ENCODE measurements at regions not wholly inside any gene's neighbourhood (a gene's known extent, or its start where the extent isn't known, plus 50 kb on each side); places are given as distances from the start of the nearest gene placed in this dataset.
A peak's percentile ranks its signal among the peaks of the same experiment; 100 is the strongest.

- no peaks in the 10 kb centered on the region for H3K9me3 Mint-ChIP-seq
- H3K4me1 Mint-ChIP-seq: no peaks in the 10 kb centered on the region
- ATAC-seq (no peak), DNase-seq (no peak)
- H3K27me3 Mint-ChIP-seq: peaks cover 14% of the 10 kb centered on the region
- H3K36me3 Mint-ChIP-seq (ENCODE audit: low read depth): no peaks in the 10 kb centered on the region
- H3K4me3 Mint-ChIP-seq: no peak overlapping the region
- no peak overlapping the region for H3K27ac Mint-ChIP-seq
Measured at GRCh38 chr20:56945901-56946300, 316.8 kb downstream of the TFAP2C start.

- Mint-ChIP-seq H3K27ac (no peak overlapping the region), H3K4me3 (no peak overlapping the region), H3K9me3 (no peaks in the 10 kb centered on the region), H3K27me3 (peaks cover 14% of the 10 kb centered on the region), H3K4me1 (no peaks in the 10 kb centered on the region), H3K36me3 (ENCODE audit: low read depth) (no peaks in the 10 kb centered on the region)
- no peak for ATAC-seq
- DNase-seq: no peak
Measured at GRCh38 chr20:56949318-56949717, 317.1 kb downstream of the BMP7 start.

DNA sequence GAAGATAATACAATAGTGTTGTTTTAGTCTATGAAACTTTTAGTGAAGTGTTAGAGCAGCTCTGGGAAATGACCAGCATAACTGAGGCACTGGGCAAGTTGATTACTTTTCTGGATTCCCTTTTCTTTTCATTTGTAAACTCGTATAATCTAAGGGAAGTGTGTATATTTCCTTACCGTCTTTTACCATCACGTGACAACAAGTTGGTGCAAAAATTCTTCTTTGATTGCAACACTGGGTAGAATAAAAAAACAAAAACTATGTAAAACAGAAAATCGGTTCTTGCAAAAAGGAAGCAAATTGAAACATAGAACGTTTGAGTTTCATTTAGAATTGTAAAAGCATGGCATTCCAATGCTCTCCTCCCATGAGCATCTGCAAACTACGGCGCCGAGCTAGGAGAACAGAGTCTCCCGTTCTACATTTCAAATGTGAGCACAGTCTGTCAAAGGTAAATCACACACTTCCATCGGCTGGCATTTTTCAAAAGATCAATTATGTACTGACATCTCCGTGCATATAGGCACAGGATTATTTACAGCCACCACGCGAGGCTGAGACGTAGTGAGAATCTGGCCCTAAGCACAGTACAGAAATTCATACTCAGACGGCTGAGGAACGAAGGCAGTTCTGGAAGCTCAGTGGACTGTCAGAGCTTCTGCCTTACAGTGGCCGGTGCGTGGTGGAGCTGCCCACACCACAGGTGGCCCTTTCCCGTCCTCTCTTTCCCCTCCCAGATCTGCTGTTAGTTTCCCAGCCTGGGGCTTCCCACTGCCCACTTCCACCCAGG lies 314.0 kb downstream of the BMP7 start:
- Mint-ChIP-seq H3K4me3 (no peak overlapping the region), H3K9me3 (no peaks in the 10 kb centered on the region), H3K27ac (no peak overlapping the region), H3K36me3 (ENCODE audit: low read depth) (no peaks in the 10 kb centered on the region), H3K27me3 (peaks cover 13% of the 10 kb centered on the region), H3K4me1 (no peaks in the 10 kb centered on the region)
- no peak for ATAC-seq
- no peak for DNase-seq

- peaks cover 16% of the 10 kb centered on the region for H3K27me3 Mint-ChIP-seq
- H3K9me3 Mint-ChIP-seq: no peaks in the 10 kb centered on the region
- no peak for DNase-seq
- H3K4me3 Mint-ChIP-seq: no peak overlapping the region
- no peaks in the 10 kb centered on the region for H3K36me3 Mint-ChIP-seq (ENCODE audit: low read depth)
- no peak overlapping the region for H3K27ac Mint-ChIP-seq
- no peaks in the 10 kb centered on the region for H3K4me1 Mint-ChIP-seq
- ATAC-seq: no peak
Measured at GRCh38 chr20:56953048-56953586, 313.3 kb downstream of the BMP7 start.

DNA sequence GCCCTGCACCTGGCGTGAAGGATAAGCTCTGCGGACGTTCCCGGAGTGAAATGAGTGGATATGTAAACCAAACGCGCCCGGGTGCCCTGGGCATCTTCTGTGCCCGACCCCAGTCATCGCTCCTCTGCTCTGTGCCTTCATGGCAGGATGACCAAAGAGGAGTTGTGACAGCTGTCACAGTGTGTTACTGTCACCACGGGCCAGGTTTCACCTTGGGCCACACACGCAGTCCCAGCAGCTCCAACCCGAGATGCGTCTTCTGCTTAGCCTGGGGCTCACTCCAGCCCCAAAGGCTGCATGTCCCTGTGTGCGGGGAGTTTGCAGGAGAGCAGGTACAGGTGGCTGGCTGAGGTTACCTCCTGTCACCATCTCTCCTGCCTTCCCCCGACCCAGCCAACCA lies 311.6 kb downstream of the BMP7 start:
- Mint-ChIP-seq H3K36me3 (ENCODE audit: low read depth) (no peaks in the 10 kb centered on the region), H3K4me3 (no peak overlapping the region), H3K9me3 (no peaks in the 10 kb centered on the region), H3K4me1 (no peaks in the 10 kb centered on the region), H3K27ac (no peak overlapping the region), H3K27me3 (peaks cover 23% of the 10 kb centered on the region)
- no peak for DNase-seq
- ATAC-seq: no peak

DNA sequence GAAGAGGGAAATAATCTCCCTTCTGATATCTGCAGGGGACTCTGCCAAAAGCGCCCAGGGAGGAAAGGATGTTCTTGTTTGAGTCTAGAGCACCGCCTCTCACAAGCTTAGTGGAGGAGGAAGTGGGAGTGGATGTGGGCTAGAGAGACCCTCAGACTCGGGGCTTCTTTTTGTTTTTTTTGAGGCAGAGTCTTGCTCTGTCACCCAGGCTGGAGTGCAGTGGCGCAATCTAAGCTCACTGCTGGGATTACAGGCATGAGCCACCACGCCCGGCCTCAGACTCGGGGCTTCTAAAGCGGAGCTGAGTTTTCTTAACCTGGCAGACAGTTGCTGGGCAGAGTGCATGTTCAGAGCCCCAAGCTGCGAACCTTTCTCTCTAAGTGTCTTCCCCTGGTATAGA lies 310.8 kb downstream of the BMP7 start:
- Mint-ChIP-seq H3K27me3 (peaks cover 17% of the 10 kb centered on the region), H3K9me3 (no peaks in the 10 kb centered on the region), H3K4me1 (no peaks in the 10 kb centered on the region), H3K27ac (no peak overlapping the region), H3K36me3 (ENCODE audit: low read depth) (no peaks in the 10 kb centered on the region), H3K4me3 (no peak overlapping the region)
- ATAC-seq (no peak), DNase-seq (no peak)

DNA sequence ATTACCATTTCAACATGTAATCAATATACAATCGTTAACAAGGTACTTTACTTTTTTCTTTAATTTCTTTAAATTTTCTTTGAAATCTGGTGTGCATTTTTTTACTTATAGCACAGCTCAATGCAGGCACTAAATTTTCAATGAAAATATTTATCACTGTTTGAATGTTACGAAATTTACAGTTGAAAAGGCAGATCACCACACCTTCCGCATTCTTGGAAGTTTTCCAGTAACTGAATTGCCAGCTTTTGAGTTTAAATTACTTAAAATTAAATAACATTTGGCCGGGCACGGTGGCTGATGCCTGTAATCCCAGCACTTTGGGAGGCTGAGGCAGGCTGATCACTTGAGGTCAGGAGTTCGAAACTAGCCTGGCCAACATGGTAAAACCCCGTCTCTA lies 309.9 kb downstream of the BMP7 start:
- DNase-seq (no peak), ATAC-seq (no peak)
- Mint-ChIP-seq H3K27ac (no peak overlapping the region), H3K4me3 (no peak overlapping the region), H3K9me3 (no peaks in the 10 kb centered on the region), H3K4me1 (no peaks in the 10 kb centered on the region), H3K27me3 (peaks cover 17% of the 10 kb centered on the region), H3K36me3 (ENCODE audit: low read depth) (no peaks in the 10 kb centered on the region)

DNA sequence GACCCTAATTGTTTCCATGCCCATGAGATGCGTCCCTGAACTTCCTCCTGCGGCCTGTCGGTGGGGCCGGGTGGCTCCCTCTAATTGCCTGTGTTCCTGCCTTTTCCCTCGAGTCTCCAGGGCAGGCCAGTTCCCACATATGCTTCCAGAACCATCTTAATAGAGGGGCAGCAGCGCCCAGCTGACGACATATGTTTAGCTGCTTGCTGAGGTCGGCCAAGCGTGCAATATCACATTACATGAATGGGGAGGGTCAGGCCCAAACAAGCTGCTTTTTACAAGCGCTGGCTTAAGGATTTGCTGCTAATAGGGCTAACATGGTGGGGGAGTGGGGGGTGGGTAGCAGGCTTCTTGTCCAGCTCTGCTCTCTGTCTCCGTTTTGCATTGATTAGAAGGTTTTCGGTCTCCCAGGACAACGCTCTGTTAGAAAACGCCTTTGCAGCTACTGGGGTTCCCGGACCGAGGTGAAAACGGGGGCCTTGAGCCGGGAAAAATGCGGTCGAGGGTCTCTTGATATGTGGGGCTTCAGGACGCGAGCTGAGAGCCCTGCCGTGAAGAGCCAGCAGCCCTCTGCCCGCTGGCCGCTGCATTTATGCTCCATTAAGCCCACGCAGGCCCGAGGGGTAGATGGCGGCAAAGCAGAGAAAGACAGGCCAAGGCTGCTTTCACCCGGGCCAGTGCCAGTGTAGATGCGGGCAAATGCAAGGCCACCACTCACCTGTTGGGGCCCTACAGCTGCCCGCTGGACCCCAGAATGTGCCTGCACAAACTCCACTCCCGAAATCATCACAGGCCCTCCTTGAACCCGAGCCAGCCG lies 308.5 kb downstream of the BMP7 start:
- no peak overlapping the region for H3K4me3 Mint-ChIP-seq
- no peak for ATAC-seq
- H3K27me3 Mint-ChIP-seq: peaks cover 17% of the 10 kb centered on the region
- no peak overlapping the region for H3K27ac Mint-ChIP-seq
- no peaks in the 10 kb centered on the region for H3K9me3 Mint-ChIP-seq
- no peaks in the 10 kb centered on the region for H3K4me1 Mint-ChIP-seq
- H3K36me3 Mint-ChIP-seq (ENCODE audit: low read depth): no peaks in the 10 kb centered on the region
- DNase-seq: no peak

DNA sequence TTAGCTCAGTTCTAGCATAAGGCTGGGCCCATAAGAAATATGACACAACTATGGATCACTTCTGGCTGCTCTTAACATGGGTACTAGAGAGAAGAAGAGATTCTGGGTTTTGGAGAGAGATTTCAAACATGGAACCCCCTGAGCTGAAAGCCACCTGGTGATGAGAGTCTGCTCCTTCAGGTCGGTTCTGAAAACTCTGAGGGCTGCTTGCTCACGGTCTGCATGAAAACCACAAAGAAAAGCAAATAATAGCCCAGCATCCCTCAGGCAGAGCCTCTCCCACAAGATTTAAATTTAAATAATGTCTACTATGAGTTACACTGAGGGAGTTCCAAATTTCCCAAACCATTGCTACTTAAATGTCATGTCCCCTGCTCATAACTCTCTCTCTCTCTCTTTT lies 301.5 kb downstream of the BMP7 start:
- no peak for ATAC-seq
- Mint-ChIP-seq H3K27ac (no peak overlapping the region), H3K9me3 (no peaks in the 10 kb centered on the region), H3K4me3 (no peak overlapping the region), H3K27me3 (no peaks in the 10 kb centered on the region), H3K36me3 (ENCODE audit: low read depth) (no peaks in the 10 kb centered on the region), H3K4me1 (no peaks in the 10 kb centered on the region)
- no peak for DNase-seq

- DNase-seq (no peak), ATAC-seq (no peak)
- peaks cover 8% of the 10 kb centered on the region for H3K27me3 Mint-ChIP-seq
- no peak overlapping the region for H3K27ac Mint-ChIP-seq
- no peak overlapping the region for H3K4me3 Mint-ChIP-seq
- H3K4me1 Mint-ChIP-seq: no peaks in the 10 kb centered on the region
- H3K9me3 Mint-ChIP-seq: no peaks in the 10 kb centered on the region
- no peaks in the 10 kb centered on the region for H3K36me3 Mint-ChIP-seq (ENCODE audit: low read depth)
Measured at GRCh38 chr20:56967916-56968315, 298.5 kb downstream of the BMP7 start.

GRCh38 chr20:56968376-56969048 lies 297.9 kb downstream of the BMP7 start:
- Mint-ChIP-seq H3K27me3 (peaks cover 14% of the 10 kb centered on the region), H3K36me3 (ENCODE audit: low read depth) (no peaks in the 10 kb centered on the region), H3K9me3 (no peaks in the 10 kb centered on the region), H3K27ac (no peak overlapping the region), H3K4me1 (no peaks in the 10 kb centered on the region), H3K4me3 (no peak overlapping the region)
- ATAC-seq: no peak
- no peak for DNase-seq

- DNase-seq (peak; percentile 12), ATAC-seq (no peak)
- Mint-ChIP-seq H3K27me3 (peaks cover 45% of the 10 kb centered on the region), H3K36me3 (ENCODE audit: low read depth) (no peaks in the 10 kb centered on the region), H3K4me1 (no peaks in the 10 kb centered on the region), H3K4me3 (no peak overlapping the region), H3K9me3 (no peaks in the 10 kb centered on the region), H3K27ac (no peak overlapping the region)
Measured at GRCh38 chr20:56974499-56975250, 291.8 kb downstream of the BMP7 start.

DNA sequence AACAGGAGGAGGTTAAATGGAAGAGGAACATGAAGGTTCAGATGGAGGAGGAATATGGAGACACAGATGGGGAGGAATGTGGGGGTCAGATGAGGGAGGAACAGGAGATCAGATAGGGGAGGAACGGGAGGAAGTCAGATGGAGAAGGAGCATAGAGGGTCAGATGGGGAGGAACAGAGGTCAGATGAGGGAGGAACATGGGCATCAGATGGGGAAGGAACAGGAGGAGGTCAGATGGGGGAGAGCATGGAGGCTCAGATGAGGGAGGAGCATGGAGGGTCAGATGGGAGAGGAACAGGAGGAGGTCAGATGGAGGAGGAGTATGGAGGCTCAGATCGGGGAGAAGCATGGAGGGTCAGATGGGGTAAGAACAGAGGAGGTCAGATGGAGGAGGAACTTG lies 290.6 kb downstream of the BMP7 start:
- DNase-seq (no peak), ATAC-seq (peak; percentile 20)
- no peak overlapping the region for H3K27ac Mint-ChIP-seq
- no peaks in the 10 kb centered on the region for H3K36me3 Mint-ChIP-seq (ENCODE audit: low read depth)
- H3K9me3 Mint-ChIP-seq: no peaks in the 10 kb centered on the region
- H3K4me1 Mint-ChIP-seq: no peaks in the 10 kb centered on the region
- H3K4me3 Mint-ChIP-seq: no peak overlapping the region
- H3K27me3 Mint-ChIP-seq: peaks cover 43% of the 10 kb centered on the region

DNA sequence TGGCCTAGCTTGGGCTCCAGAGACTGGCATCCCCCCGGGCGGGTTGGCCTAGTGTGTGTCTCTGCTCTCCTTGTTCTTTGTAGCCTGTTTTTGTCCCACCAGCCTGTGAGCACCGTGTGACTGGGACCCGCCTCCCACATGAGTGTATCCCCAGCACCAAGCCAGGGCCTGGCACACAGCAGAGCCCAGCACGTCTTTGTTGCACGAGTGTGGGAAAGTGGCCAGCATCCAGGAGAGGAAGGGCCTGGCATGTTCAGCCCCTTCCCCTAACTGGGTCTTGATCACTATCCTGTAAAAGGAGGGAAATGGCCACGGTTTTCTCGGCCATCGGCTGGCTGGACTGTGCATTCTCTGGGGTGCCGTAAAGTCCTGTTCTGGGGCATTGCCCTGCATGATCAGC lies 290.1 kb downstream of the BMP7 start:
- Mint-ChIP-seq H3K4me3 (no peak overlapping the region), H3K36me3 (ENCODE audit: low read depth) (no peaks in the 10 kb centered on the region), H3K4me1 (no peaks in the 10 kb centered on the region), H3K27ac (no peak overlapping the region), H3K27me3 (peaks cover 43% of the 10 kb centered on the region), H3K9me3 (no peaks in the 10 kb centered on the region)
- ATAC-seq: no peak
- no peak for DNase-seq

All from activated naive CD8-positive, alpha-beta T cell treated with anti-CD3 and anti-CD28 coated beads, Interleukin-2, amount 50 U/mL, for 24 hours (primary cell).